ENCODE measurements at regions not wholly inside any gene's neighbourhood (a gene's known extent, or its start where the extent isn't known, plus 50 kb on each side); places are given as distances from the start of the nearest gene placed in this dataset.
"Not testable (repeated sequence)": the region's sequence is repeated elsewhere in the genome, so short reads cannot be mapped to it uniquely, and the experiment has no call there.

- not testable (repeated sequence) for DNase-seq (ENCODE audit: low read depth)
Observed at GRCh38 chr15:84421513-84422181, 179.2 kb upstream of the ZSCAN2 start.

GRCh38 chr15:84425327-84425726 is 175.5 kb upstream of the ZSCAN2 start:
- DNase-seq (ENCODE audit: low read depth), result not testable (repeated sequence)

GRCh38 chr15:84473305-84473877 is 127.4 kb upstream of the ZSCAN2 start:
- DNase-seq (ENCODE audit: low read depth), result not testable (repeated sequence)

- DNase-seq (ENCODE audit: low read depth), result not testable (repeated sequence)
Observed at GRCh38 chr15:84476364-84477033, 124.3 kb upstream of the ZSCAN2 start.

- not testable (repeated sequence) for DNase-seq (ENCODE audit: low read depth)
Observed at GRCh38 chr15:84477550-84477949, 123.3 kb upstream of the ZSCAN2 start.

GRCh38 chr15:84480174-84480681 is 120.6 kb upstream of the ZSCAN2 start:
- not testable (repeated sequence) for DNase-seq (ENCODE audit: low read depth)

GRCh38 chr15:84483859-84484258 is 117.0 kb upstream of the ZSCAN2 start:
- not testable (repeated sequence) for DNase-seq (ENCODE audit: low read depth)

- DNase-seq (ENCODE audit: low read depth), result not testable (repeated sequence)
Observed at GRCh38 chr15:84500165-84500889, 100.5 kb upstream of the ZSCAN2 start.

GRCh38 chr15:84503101-84503500 is 97.7 kb upstream of the ZSCAN2 start:
- DNase-seq (ENCODE audit: low read depth), result not testable (repeated sequence)

GRCh38 chr15:84505552-84505951 is 95.3 kb upstream of the ZSCAN2 start:
- not testable (repeated sequence) for DNase-seq (ENCODE audit: low read depth)

GRCh38 chr15:84512324-84512723 is 88.5 kb upstream of the ZSCAN2 start:
- not testable (repeated sequence) for DNase-seq (ENCODE audit: low read depth)

- not testable (repeated sequence) for DNase-seq (ENCODE audit: low read depth)
Observed at GRCh38 chr15:84516773-84517172, 84.0 kb upstream of the ZSCAN2 start.

- not testable (repeated sequence) for DNase-seq (ENCODE audit: low read depth)
Observed at GRCh38 chr15:84525491-84526344, 75.1 kb upstream of the ZSCAN2 start.

GRCh38 chr15:84530751-84531150 is 70.1 kb upstream of the ZSCAN2 start:
- not testable (repeated sequence) for DNase-seq (ENCODE audit: low read depth)

- not testable (repeated sequence) for DNase-seq (ENCODE audit: low read depth)
Observed at GRCh38 chr15:84531223-84531622, 69.6 kb upstream of the ZSCAN2 start.

GRCh38 chr15:84531709-84532367 is 69.0 kb upstream of the ZSCAN2 start:
- peak; percentile 52 for DNase-seq (ENCODE audit: low read depth)

GRCh38 chr15:84533705-84534104 is 67.1 kb upstream of the ZSCAN2 start:
- not testable (repeated sequence) for DNase-seq (ENCODE audit: low read depth)

GRCh38 chr15:84534561-84535235 is 66.1 kb upstream of the ZSCAN2 start:
- DNase-seq (ENCODE audit: low read depth), result not testable (repeated sequence)

- not testable (repeated sequence) for DNase-seq (ENCODE audit: low read depth)
Observed at GRCh38 chr15:84536181-84536580, 64.6 kb upstream of the ZSCAN2 start.

- DNase-seq (ENCODE audit: low read depth), result not testable (repeated sequence)
Observed at GRCh38 chr15:84544586-84544985, 56.2 kb upstream of the ZSCAN2 start.
